HG03342 (cell line): ENCODE measurements at regions not wholly inside any gene's neighbourhood (a gene's known extent, or its start where the extent isn't known, plus 50 kb on each side); places are given as distances from the start of the nearest gene placed in this dataset.

Experiments
- ATAC-seq: cut with Tn5 transposase; IDR thresholded peaks from one replicate; pipeline ENCODE4 v1.9.1; 2021; ENCODE audit warnings: mild to moderate bottlenecking, moderate library complexity; ENCODE audit not compliant: unreplicated experiment

GRCh38 chr12:91432089-91432488 lies 249.5 kb upstream of the DCN start:
- no peak for ATAC-seq

DNA sequence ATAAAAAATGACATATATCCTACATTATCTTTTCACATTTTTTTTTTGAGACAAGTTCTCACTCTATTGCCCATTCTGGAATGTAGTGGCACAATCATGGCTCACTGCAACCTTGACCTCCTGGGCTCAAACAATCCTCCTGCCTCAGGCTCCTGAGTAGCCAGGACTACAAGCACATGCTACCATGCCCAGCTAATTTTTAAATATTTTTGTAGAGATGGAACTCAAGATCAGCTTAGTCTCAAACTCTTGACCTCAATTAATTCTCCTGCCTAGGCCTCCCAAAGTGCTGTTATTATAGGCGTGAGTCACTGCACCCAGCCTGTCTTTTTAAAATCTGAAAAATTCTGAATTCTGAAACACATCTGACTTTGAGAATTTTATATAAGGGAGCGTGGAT lies 241.9 kb upstream of the DCN start:
- no peak for ATAC-seq

DNA sequence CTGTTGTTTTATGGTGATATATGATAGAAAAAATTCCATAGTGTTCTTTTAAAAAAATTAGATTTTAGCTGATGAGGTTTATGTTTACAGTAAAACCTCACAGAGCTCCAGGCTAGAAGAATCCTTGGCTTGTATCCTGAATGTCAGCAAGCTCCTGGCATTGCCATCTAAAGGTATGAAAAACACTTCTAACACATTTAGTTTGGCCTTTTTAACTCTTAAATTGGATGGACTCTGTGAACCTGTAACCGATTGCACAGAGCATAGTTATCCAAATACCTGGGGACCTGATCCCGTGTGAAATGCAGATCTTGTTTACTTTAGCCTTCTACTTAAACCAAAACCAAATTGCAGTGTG lies 241.1 kb upstream of the DCN start:
- ATAC-seq = no peak

DNA sequence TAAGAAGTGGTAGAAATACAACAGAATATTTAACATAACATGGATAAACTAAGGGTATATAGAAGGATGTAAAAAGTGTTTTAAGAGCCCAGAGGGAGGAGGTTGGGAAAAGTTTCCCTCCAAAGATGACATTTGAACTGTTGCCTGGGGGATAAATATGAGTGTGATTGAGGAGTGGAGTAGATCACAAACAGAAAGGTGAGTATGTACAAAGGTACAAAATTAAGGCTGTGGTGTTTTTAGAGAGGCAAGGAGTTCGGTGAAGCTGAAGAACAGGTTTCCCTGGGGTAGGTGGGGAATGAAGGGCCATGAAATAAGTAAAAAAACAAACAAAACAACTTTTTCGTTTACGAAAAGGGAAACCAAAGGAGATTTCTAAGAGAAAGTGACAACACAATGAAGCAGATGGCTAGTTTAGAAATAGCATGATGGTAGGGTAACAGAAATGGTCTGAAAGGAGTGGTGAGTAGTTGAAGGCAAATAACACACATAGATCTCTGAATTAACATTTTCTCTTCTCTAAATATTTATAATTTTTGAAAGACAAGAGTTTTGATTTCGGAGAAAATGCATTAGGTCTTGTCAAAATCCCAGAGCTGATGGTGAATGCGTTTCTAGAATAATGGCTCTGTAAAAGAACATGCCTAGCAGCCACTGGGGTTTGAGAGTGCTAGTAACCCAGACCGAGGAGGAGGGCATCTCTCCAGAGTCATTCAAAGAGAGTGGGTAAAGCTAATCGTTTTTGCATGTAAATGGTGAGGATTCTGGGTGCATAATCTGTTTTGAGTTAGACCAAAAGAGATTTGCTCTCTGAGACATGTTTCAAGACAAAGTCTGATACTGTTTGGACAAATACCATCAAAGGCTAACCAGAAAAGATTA lies 240.4 kb upstream of the DCN start:
- ATAC-seq = no peak

GRCh38 chr12:91422127-91422526 lies 239.5 kb upstream of the DCN start:
- ATAC-seq = no peak

- no peak for ATAC-seq
These were observed 237.2 kb upstream of the DCN start for GRCh38 chr12:91419809-91420208.

- ATAC-seq = no peak
These were observed 235.8 kb upstream of the DCN start for GRCh38 chr12:91418221-91419090.

GRCh38 chr12:91417650-91418049 lies 235.0 kb upstream of the DCN start:
- ATAC-seq = no peak

- no peak for ATAC-seq
These were observed 232.0 kb upstream of the DCN start for GRCh38 chr12:91414636-91415035.

GRCh38 chr12:91413581-91414546 lies 231.2 kb upstream of the DCN start:
- no peak for ATAC-seq

DNA sequence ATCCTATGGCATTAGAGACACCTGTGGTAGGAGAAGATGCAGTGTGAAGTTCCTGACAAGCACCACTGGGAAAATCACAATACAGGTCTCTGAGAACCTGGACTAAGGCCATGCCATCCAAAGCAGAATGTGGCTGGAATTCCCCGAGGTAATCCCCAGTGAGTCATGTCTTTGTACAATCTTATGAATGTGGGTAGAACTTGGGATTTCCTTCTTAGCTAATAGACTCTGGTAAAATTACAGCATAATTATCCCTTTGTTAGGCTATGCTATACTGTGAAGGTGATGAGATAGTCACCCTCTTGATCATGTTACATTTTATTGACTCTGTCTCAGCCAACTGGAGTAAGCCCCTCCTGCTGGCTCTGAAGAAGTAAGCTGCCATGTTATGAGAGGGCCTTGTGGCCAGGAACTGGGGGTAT lies 224.3 kb upstream of the DCN start:
- no peak for ATAC-seq

DNA sequence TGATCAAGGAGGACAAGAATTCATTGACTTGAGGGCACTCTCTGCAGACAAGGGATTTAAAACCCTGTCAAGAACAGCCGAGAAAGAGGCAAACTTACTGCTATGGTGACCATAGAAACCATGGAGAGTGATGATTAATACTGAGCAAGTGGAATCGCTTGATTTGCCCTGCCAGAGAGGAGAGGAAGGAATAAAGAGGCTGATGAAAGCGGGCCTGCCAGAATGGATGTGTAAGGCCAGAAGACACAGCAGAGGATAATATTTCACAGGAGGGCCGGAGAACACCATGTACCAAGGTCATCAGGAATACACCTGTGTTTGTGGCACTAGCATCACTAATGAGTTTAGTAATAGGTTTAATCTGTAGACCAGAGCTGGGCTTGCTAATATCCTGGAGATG lies 221.8 kb upstream of the DCN start:
- no peak for ATAC-seq

- ATAC-seq = no peak
These were observed 218.6 kb upstream of the DCN start for GRCh38 chr12:91401190-91401589.

GRCh38 chr12:91400271-91400670 lies 217.7 kb upstream of the DCN start:
- no peak for ATAC-seq

DNA sequence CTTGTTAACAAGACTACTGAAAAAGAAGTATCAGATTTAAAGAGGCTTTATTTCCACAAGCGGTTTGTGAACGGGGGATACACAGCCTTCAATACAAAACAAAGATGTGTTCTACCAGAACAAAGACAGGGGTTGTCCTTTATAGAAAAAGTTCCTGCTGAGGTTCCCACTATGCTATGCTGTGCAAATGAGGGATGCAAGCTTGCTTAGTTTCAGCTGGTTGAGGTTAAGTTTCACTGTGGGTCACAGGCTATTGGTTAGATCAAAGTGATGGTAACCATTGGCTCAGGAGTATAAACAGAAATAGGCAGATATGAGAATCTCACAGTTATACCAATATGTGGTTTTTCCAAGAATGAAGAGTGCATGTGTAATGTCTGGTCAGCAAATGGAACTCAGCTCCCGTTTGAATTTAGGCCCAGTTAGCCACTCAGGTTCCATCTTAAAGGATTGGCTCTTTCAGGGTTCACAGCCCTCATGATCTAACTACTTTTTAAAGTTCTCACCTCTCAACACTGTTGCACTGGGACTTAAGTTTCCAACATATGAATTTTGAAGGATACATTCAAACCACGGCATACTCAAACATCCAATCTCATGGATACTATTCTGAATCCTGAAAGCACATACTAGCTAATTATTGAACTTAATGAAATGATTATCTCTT lies 215.4 kb upstream of the DCN start:
- no peak for ATAC-seq

DNA sequence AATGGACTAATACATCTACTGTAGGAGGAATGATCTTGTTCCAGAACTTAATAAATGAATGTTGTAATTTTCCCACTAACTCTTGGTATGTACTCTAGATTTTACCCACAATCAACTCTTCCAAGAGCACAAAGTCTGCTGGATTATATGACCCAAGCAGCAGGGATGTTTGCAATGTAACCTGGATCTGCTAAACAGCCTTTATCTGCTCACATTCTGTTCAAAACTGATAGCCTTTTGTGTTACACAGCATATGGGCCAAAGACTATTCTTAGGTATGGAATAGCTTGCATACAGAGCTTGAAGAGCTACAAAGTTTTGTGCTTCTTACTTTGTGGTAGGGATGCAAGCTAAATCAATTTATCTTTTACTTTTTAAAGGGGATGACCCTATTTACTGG lies 213.7 kb upstream of the DCN start:
- ATAC-seq = no peak

- no peak for ATAC-seq
These were observed 213.1 kb upstream of the DCN start for GRCh38 chr12:91395628-91396135.

DNA sequence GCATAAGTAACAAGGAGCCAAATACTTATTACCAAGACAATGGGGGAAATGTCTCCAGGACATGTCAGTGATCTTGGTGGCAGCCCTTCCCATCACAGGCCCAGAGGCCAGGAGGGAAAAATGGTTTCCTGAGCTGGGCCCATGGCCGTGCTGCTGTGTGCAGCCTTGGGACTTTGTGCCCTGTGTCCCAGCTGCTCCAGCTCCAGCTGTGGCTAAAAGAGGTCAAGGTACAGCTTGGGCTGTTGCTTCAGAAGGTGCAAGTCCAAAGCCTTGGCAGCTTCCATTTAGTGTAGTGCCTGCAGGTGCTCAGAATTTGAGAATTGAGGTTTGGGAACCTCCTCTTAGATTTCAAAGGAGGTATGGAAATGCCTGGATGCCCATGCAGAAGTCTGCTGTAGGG lies 212.3 kb upstream of the DCN start:
- no peak for ATAC-seq

DNA sequence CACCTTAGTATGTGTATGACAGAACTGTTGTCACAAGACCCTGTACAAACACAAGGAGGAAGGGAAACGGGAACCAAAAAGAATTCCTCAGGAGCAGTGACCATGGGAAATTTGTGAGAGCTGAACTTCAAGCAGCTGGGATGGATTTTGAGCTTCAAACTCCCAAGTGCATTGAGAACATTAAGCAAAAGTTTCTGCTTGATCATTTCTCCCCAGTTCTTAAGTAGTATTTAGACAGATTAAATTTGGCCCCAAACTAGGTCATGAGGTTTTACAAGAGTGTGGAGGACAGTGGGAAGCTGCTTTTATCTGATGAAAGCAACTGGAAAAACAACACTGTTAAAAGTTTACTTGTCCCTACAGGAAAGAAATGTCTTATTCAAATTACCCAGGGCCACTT lies 206.0 kb upstream of the DCN start:
- no peak for ATAC-seq

GRCh38 chr12:91387461-91388134 lies 205.0 kb upstream of the DCN start:
- no peak for ATAC-seq
